Thyroid gland (tissue), 4 donors: ENCODE measurements at regions not wholly inside any gene's neighbourhood (a gene's known extent, or its start where the extent isn't known, plus 50 kb on each side); places are given as distances from the start of the nearest gene placed in this dataset.
"Not testable (repeated sequence)": the region's sequence is repeated elsewhere in the genome, so short reads cannot be mapped to it uniquely, and the experiment has no call there.

Source experiments
- CTCF ChIP-seq, 6 experiments: fragments of 200-600 bp in 3 of 6; fragments of 450-650 bp in 3 of 6; sonication (generic) in 3 of 6; IDR thresholded peaks; one replicate each; pipeline ENCODE4 v1.5.1; 2016 to 2019; ENCODE audit warnings: antibody characterized with exemption in 6 of 6, mild to moderate bottlenecking in 2 of 6, inconsistent platforms in 1 of 6, moderate library complexity in 1 of 6
- POLR2A ChIP-seq, 2 donors: fragments of 450-650 bp; IDR thresholded peaks; one replicate each; pipeline ENCODE4 v1.6.1; 2017; ENCODE audit warnings: antibody characterized with exemption in 2 of 2, mild to moderate bottlenecking in 2 of 2, moderate library complexity in 1 of 2

- not testable (repeated sequence) for TF ChIP-seq CTCF, POLR2A (IDR thresholded peaks at IDR 0.05)
Measured at GRCh38 chr1:148391323-148391722, 91.8 kb downstream of the PPIAL4G start.
